DND-41 (cell line): ENCODE measurements at regions not wholly inside any gene's neighbourhood (a gene's known extent, or its start where the extent isn't known, plus 50 kb on each side); places are given as distances from the start of the nearest gene placed in this dataset.

Experiments
- ATAC-seq: fragments of 200-7000 bp; cut with Tn5 transposase; 3 replicates; pipeline ENCODE4 v1.9.1; 2021; ENCODE audit warnings: low read depth; ENCODE audit not compliant: insufficient read depth
- DNase-seq: peaks from one replicate; pipeline ENCODE4 v3.0.0-alpha.2; 2020
- H2AFZ ChIP-seq: 2 replicates; pipeline ENCODE4 v1.6.0; 2012; ENCODE audit warnings: low read depth, low read length
- H3K27ac ChIP-seq: 2 replicates; pipeline ENCODE4 v1.5.1; 2012; ENCODE audit warnings: low read length, inconsistent platforms
- H3K27me3 ChIP-seq: fragments of 200-600 bp; sonication (generic); 2 replicates; pipeline ENCODE4 v1.6.0; 2012; ENCODE audit warnings: low read length, mild to moderate bottlenecking, inconsistent platforms; ENCODE audit not compliant: insufficient read depth, poor library complexity
- H3K36me3 ChIP-seq: 2 replicates; pipeline ENCODE4 v1.5.1; 2012; ENCODE audit warnings: low read length, inconsistent platforms; ENCODE audit not compliant: insufficient read depth
- H3K4me1 ChIP-seq: 2 replicates; pipeline ENCODE4 v1.5.1; 2012; ENCODE audit warnings: mild to moderate bottlenecking, low read length; ENCODE audit not compliant: insufficient read depth
- H3K4me2 ChIP-seq: 2 replicates; pipeline ENCODE4 v1.6.0; 2012; ENCODE audit warnings: mild to moderate bottlenecking, moderate library complexity, low read length, inconsistent platforms; ENCODE audit not compliant: insufficient read depth
- H3K4me3 ChIP-seq, 2 experiments: fragments of 200-600 bp in 1 of 2; shearing (Covaris generic) in 1 of 2; 2 replicates each; pipeline ENCODE4 v1.5.1; 2012 to 2016; ENCODE audit warnings: inconsistent platforms in 2 of 2, low read length in 2 of 2, mild to moderate bottlenecking in 2 of 2, low read depth in 1 of 2, moderate library complexity in 1 of 2
- H3K79me2 ChIP-seq: 2 replicates; pipeline ENCODE4 v1.6.0; 2012; ENCODE audit warnings: low read length, inconsistent platforms; ENCODE audit not compliant: insufficient read depth
- H3K9ac ChIP-seq: 2 replicates; pipeline ENCODE4 v1.6.0; 2012; ENCODE audit warnings: low read depth, mild to moderate bottlenecking, inconsistent platforms, low read length, moderate library complexity
- H3K9me3 ChIP-seq: 2 replicates; pipeline ENCODE4 v1.5.1; 2012; ENCODE audit warnings: low read length, moderate library complexity, mild to moderate bottlenecking, inconsistent platforms; ENCODE audit not compliant: insufficient read depth, severe bottlenecking
- H4K20me1 ChIP-seq: 2 replicates; pipeline ENCODE4 v1.6.0; 2012; ENCODE audit warnings: low read length; ENCODE audit not compliant: insufficient read depth
- EZH2 ChIP-seq: IDR thresholded peaks from 3 replicates; pipeline ENCODE4 v1.6.1; 2012; ENCODE audit warnings: borderline replicate concordance, low read depth, mild to moderate bottlenecking, moderate library complexity, low read length, inconsistent platforms; ENCODE audit not compliant: severe bottlenecking
- TF ChIP-seq, protein P1 (sequence below): IDR thresholded peaks from 2 replicates; pipeline ENCODE4 v1.5.1; 2012; ENCODE audit warnings: borderline replicate concordance, low read length, moderate library complexity, mild to moderate bottlenecking; ENCODE audit not compliant: poor library complexity, severe bottlenecking; ENCODE audit errors: extremely low read depth

DNA sequence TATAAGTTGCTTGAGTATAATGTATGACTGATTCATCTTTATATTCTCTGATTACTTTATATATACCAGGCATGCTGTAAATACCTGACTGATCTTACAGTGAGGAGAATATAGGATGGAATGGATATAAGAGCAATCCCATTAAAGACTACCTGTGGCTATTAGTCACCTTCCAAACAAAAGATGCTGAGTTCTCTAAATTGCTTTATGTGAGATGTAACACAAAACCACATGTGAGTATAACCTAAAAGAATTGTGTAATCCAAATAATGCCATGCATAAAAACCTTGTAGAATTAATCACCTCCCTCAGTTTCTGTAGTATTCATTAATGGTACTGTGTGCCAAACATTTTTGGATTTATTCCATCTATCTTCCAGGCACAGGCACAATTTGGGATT is 134.6 kb upstream of the LRRC7 start:
- ATAC-seq (no peak), DNase-seq (no peak)
- H3K27me3 ChIP-seq = no peaks in the 10 kb centered on the region
- no peak for TF ChIP-seq EZH2
- TF ChIP-seq, protein P1, sequence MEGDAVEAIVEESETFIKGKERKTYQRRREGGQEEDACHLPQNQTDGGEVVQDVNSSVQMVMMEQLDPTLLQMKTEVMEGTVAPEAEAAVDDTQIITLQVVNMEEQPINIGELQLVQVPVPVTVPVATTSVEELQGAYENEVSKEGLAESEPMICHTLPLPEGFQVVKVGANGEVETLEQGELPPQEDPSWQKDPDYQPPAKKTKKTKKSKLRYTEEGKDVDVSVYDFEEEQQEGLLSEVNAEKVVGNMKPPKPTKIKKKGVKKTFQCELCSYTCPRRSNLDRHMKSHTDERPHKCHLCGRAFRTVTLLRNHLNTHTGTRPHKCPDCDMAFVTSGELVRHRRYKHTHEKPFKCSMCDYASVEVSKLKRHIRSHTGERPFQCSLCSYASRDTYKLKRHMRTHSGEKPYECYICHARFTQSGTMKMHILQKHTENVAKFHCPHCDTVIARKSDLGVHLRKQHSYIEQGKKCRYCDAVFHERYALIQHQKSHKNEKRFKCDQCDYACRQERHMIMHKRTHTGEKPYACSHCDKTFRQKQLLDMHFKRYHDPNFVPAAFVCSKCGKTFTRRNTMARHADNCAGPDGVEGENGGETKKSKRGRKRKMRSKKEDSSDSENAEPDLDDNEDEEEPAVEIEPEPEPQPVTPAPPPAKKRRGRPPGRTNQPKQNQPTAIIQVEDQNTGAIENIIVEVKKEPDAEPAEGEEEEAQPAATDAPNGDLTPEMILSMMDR = no peak
- H3K79me2 ChIP-seq = no peaks in the 10 kb centered on the region
- no peaks in the 10 kb centered on the region for H4K20me1 ChIP-seq
- H2AFZ ChIP-seq = no peak overlapping the region
- no peak overlapping the region for H3K9ac ChIP-seq
- no peak overlapping the region for H3K27ac ChIP-seq
- no peaks in the 10 kb centered on the region for H3K9me3 ChIP-seq
- H3K4me2 ChIP-seq = no peak overlapping the region
- H3K36me3 ChIP-seq = no peaks in the 10 kb centered on the region
- no peak overlapping the region for H3K4me3 ChIP-seq
- no peaks in the 10 kb centered on the region for H3K4me1 ChIP-seq

DNA sequence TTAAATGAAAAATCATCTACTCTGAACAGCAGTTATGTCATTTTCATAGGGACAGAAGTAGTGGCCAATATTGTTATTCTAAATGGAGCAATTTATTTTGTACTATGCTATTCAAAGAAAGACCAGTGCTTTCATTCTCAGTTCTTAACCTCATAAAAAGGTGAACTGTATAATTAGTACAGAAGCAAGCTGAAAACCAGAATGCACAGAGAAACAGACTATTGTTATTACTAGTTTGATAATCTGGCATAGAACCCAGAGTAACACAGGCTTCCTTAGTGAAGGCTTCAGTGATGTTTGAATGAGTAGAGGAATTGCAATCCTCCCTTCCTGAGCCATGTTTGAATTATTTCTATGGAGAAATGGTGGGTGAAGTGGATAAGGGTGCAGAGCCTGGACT is 131.6 kb upstream of the LRRC7 start:
- no peaks in the 10 kb centered on the region for H4K20me1 ChIP-seq
- H3K27ac ChIP-seq = no peak overlapping the region
- no peak overlapping the region for H3K4me3 ChIP-seq
- no peaks in the 10 kb centered on the region for H3K9me3 ChIP-seq
- DNase-seq = no peak
- no peak overlapping the region for H3K9ac ChIP-seq
- no peaks in the 10 kb centered on the region for H3K36me3 ChIP-seq
- ATAC-seq = no peak
- no peaks in the 10 kb centered on the region for H3K79me2 ChIP-seq
- no peaks in the 10 kb centered on the region for H3K4me1 ChIP-seq
- no peak overlapping the region for H3K4me2 ChIP-seq
- TF ChIP-seq EZH2 = no peak
- TF ChIP-seq, protein P1 = no peak
- H3K27me3 ChIP-seq = no peaks in the 10 kb centered on the region
- no peak overlapping the region for H2AFZ ChIP-seq

DNA sequence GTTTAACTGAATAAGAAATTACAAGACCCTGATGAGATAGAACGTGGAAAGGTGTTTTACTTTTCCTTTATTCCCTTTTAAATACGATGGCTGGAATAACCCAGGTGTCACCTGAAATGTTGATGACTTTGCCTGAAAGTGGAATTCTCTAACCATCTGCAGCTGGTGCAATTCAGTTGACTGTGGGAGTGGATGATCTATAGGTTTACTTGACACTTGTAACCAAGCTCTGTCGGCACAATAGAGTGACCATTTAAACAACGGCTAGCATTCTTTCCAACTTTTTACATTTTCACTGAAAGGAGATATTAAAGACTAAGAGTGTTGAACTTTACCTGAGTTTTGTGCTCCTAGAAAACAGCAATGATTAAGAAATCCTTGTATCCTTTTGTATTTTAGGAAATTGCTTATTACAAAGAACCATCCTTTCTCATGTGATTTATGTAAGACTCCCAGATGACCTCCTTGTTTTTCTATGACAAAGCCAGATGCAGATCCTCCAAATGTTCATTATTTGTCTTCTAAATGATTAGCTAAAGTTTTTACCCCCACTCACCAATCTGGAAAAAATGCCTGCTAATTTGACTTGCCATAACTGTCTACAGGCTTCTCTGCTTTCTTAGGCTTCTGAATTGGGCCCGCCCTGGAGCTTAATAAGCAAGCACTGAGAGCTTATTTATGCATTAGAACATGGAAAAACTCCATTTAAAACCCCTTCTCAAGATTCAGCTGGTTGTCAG is 129.5 kb upstream of the LRRC7 start:
- ATAC-seq (no peak), DNase-seq (no peak)
- no peak overlapping the region for H3K4me3 ChIP-seq
- no peaks in the 10 kb centered on the region for H3K36me3 ChIP-seq
- H4K20me1 ChIP-seq = no peaks in the 10 kb centered on the region
- H3K9me3 ChIP-seq = no peaks in the 10 kb centered on the region
- H3K4me1 ChIP-seq = no peaks in the 10 kb centered on the region
- H3K79me2 ChIP-seq = no peaks in the 10 kb centered on the region
- H3K9ac ChIP-seq = no peak overlapping the region
- no peak overlapping the region for H2AFZ ChIP-seq
- H3K27ac ChIP-seq = no peak overlapping the region
- H3K4me2 ChIP-seq = no peak overlapping the region
- H3K27me3 ChIP-seq = no peaks in the 10 kb centered on the region
- TF ChIP-seq, protein P1 = no peak
- no peak for TF ChIP-seq EZH2

DNA sequence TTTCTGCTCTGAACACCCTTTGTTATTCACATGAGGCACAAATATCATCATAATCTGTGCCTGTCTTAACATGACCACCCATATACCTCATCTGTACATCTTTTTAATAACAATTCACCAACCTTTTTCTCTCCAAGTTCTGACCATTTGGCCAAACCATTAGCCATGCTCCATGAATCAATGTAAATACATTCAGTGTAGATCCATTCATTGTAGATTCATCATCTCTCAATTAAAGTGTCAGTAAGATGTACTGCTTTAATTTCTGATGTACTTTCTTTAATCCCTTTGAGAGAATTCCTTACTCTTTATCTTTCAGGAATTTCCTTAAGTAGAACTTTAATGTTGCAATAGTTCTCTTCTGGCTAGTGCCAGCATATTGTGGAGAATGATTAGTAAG is 126.2 kb upstream of the LRRC7 start:
- TF ChIP-seq, protein P1 = no peak
- no peak for TF ChIP-seq EZH2
- Histone ChIP-seq H3K9me3 (no peaks in the 10 kb centered on the region), H3K4me2 (no peak overlapping the region), H3K4me3 (no peak overlapping the region), H3K4me1 (no peaks in the 10 kb centered on the region), H3K27ac (no peak overlapping the region), H3K79me2 (no peaks in the 10 kb centered on the region), H3K9ac (no peak overlapping the region), H2AFZ (no peak overlapping the region), H3K36me3 (no peaks in the 10 kb centered on the region), H4K20me1 (no peaks in the 10 kb centered on the region), H3K27me3 (no peaks in the 10 kb centered on the region)
- ATAC-seq (no peak), DNase-seq (no peak)
